ENCODE measurements at regions not wholly inside any gene's neighbourhood (a gene's known extent, or its start where the extent isn't known, plus 50 kb on each side); places are given as distances from the start of the nearest gene placed in this dataset.

DNA sequence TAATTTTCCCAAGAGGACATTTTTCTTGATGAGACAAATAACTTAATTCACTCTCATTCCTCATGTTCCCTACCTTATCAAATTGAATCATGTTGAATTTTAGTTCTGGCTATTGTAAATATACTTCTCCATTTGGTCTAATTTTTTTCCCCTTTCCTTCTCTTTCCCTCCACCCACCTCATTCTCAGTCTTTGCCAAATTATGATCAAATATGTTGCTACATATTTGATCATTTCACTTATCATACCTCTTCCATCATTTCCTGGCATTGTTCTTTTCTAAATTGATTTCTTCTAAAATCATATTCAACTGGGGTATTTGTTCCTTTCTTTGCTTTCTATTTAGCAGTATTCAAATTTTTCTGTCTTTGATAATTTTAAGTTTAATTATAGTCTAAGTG, 52.3 kb downstream of the HDGFL1 start:
- intact Hi-C loops (cut with DNase I) = no loop called here
- no peak for DNase-seq

- intact Hi-C loops (cut with DNase I) = no loop called here
- no peak for DNase-seq
Measured at GRCh38 chr6:22622351-22622750, 53.0 kb downstream of the HDGFL1 start.

- intact Hi-C loops (cut with DNase I) = no loop called here
- no peak for DNase-seq
Measured at GRCh38 chr6:22622813-22623212, 53.4 kb downstream of the HDGFL1 start.

- no peak for DNase-seq
- intact Hi-C loops (cut with DNase I) = no loop called here
Measured at GRCh38 chr6:22627644-22628043, 58.3 kb downstream of the HDGFL1 start.

DNA sequence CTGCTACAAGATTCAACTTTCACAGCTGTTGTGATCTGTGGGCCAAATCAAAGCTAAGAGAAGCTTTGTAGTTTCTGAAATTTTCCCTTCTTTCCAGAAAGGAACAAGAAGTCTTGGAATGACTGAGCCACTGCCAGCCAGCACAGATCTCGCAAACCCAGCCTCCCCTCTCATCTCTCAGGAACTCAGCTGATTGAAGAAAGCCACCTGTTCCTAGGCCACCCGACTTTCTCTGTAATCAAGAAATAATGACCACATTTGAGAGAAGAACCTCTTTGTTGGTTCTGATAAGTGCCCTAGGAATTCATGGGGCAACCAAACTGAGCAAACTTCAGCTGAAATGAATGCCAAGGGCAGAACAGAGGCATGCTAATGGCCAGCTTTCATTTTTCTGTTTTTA, 61.7 kb downstream of the HDGFL1 start:
- intact Hi-C loops (cut with DNase I) = no loop called here
- no peak for DNase-seq

GRCh38 chr6:22632581-22633145, 63.3 kb downstream of the HDGFL1 start:
- no peak for DNase-seq
- intact Hi-C loops (cut with DNase I) = no loop called here

- intact Hi-C loops (cut with DNase I) = no loop called here
Measured at GRCh38 chr6:22636452-22636851, 67.1 kb downstream of the HDGFL1 start.

GRCh38 chr6:22637782-22638181, 68.4 kb downstream of the HDGFL1 start:
- no peak for DNase-seq
- intact Hi-C loops (cut with DNase I) = no loop called here

More at GRCh38 chr6:22636452-22636851, 67.1 kb downstream of the HDGFL1 start:
- no peak for DNase-seq

DNA sequence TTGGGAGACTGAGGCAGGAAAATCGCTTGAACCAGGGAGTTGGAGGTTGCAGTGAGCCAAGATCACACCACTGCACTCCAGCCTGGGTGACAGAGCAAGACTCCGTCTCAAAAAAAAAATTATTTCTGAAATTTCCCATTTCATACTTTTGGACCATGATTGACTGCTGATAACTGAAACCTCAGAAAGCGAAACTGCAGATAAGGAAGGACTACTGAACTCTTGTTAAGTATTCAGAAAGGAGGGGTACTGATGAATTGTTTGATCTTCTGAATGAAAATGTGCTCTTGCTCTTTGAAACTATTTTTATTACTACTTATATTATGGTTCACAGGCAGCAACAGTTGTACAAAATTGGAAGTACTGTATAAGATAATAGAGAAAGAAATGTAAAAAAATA, 69.0 kb downstream of the HDGFL1 start:
- no peak for DNase-seq
- intact Hi-C loops (cut with DNase I) = no loop called here

DNA sequence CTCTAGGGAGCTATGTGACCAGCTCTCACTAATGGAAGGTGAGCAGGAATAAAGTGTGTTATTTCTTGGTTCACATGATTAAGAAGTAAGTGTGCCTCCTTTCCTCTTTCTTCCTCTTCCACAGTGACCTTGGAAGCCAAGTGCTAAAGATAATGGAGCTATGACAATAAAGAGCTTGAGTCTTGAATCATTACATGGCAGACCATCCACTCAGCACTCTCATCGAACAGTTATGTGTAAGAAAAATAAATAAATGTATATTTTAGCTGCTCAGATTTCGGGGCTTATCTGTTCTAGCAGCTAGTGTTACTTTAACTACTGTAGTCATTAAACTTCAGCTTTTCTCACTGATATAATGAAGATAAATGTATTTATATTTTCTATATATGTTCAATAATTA, 72.9 kb downstream of the HDGFL1 start:
- intact Hi-C loops (cut with DNase I) = no loop called here
- no peak for DNase-seq

DNA sequence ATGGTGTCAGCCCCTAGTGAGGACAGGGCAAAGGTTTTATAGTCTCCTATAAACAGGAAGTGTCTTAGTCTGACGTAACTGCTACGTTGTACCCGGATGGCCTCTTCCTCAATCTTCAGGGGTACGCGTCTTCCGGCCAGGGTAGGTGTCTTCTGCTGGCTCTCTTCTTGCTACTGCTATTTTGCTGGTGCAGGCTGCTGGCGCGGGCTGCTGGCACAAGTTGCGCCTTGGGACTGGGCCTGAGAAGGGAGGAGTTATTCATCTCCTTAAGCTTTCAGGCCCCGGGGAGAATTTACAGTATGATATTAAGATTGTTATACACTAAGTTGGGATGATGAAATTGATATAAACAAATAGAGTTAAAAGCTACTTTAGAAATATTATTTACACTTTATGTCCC, 74.4 kb downstream of the HDGFL1 start:
- intact Hi-C loops (cut with DNase I) = no loop called here

DNA sequence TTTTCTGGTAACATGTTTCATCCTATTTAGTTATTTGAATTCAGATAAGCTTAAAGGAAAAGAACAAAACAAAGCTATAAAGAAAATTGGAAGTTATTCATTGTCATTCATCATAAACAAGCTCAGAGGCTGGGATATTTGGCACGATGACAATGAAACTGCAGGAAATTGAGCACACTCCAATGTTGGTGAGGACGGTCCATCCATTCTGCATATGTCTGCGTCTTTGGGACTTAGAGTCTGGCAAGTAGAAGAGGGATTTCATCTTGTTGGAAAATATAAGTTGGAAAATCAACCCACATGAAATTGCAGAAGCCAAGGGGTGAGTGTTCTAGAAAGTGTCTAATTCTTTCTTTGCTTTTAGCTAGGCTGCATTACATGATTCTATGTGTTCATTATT, 78.4 kb downstream of the HDGFL1 start:
- no peak for DNase-seq

More for the DNA sequence above, 74.4 kb downstream of the HDGFL1 start:
- no peak for DNase-seq

GRCh38 chr6:22651731-22652130, 82.4 kb downstream of the HDGFL1 start:
- intact Hi-C loops (cut with DNase I) = loop anchor here (5.0 kb wide), 1 partner anchor 81 kb away; no protein-coding TSS in a partner anchor

More for the DNA sequence above, 78.4 kb downstream of the HDGFL1 start:
- intact Hi-C loops (cut with DNase I) = no loop called here

GRCh38 chr6:22653980-22654610, 84.7 kb downstream of the HDGFL1 start:
- peak in 1 of 42 donors; percentile 32 for DNase-seq
- intact Hi-C loops (cut with DNase I) = loop anchor here (5.0 kb wide), 1 partner anchor 78 kb away; no protein-coding TSS in a partner anchor

More at GRCh38 chr6:22651731-22652130, 82.4 kb downstream of the HDGFL1 start:
- peak in 1 of 42 donors; percentile 5 for DNase-seq

GRCh38 chr6:22656706-22657351, 87.5 kb downstream of the HDGFL1 start:
- no peak for DNase-seq
- intact Hi-C loops (cut with DNase I) = no loop called here

DNA sequence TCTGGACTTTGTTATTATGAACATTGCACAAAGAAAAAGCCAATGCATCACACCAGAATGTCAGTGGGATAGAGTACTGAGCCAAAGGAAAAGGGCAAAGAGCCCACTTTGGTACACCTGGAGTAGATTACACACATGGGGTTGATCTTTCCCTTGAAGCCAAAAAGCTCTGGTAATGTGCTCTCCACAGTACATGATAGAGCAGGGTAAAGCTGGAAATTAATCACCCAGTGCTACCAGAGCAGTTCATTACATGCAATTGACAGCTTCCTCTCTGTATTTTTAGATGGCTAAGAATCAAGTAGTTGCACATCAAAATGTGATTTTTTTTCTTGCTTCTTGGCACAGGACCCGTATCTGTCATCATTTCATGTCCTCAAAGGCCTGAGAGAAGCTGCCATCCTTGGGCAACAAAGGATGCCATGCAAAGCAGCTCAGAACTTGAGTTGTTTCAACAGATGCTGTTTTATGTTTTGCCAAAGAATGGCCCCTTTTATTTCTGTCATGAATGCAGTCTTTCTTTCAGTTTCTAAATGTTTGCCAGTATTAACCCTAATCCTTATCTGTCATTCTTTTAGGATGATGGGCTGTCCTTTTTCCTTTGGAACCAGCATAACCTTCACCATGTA, 88.1 kb downstream of the HDGFL1 start:
- intact Hi-C loops (cut with DNase I) = no loop called here
- peak in 41 of 42 donors; percentile 40 to 89 (median 72) for DNase-seq

DNA sequence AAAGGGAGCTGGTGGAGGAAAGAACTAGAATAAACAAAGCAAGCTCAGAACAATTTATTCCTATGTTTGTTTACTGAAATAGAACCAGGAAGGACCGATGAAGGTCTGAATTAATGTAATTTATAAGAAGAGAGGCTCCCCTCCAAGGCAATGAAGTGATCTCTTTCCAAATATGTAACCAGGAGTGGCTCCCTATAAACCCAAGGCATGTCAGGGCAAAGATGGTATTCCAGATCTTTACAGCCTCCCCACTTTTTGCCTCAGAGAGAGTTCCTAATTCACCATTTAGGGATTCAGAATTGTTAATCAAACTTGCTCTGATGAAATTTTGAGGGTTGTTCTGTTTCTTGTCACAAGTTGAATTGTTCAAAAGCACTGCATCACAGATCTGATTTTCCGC, 88.8 kb downstream of the HDGFL1 start:
- no peak for DNase-seq
- intact Hi-C loops (cut with DNase I) = no loop called here

DNA sequence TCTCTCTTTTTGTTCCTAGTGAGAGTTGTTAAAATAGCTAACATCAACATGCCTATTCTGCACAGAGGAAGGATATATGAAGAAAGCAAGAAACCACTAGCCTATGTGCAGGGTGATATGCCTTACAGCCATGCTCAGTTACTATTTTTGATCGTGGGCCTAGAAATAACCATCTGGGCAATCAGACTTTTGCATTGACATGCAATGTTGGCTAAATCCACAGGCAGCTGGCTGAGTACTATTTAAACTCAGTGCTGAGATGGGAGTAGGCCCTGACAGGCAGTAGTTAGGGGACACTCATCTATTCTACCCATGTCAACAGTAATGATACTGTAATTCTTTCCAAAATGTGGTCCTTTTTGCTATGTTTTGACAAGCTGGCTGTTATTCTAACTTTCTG, 89.6 kb downstream of the HDGFL1 start:
- DNase-seq = peak in 1 of 42 donors; percentile 15
- intact Hi-C loops (cut with DNase I) = no loop called here

GRCh38 chr6:22664968-22665367, 95.6 kb downstream of the HDGFL1 start:
- intact Hi-C loops (cut with DNase I) = no loop called here
- DNase-seq = no peak

DNA sequence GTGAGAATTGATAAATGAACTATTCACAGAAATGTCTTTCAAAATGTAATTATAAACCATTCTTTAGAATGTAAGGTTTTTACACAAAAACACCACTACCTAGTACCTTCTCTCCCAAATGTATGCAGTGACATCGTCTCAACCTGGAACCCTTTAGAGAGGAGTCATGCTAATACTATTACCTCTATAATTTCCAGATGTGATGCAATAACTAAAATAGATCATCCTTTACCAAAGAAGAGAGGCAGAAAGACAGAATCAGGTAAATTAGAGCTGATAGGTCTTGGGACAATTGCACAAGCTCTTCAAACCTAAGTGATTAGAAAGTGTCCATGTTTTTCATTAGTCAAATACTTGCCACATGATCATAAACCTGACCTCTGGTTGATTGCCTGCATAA, 96.7 kb downstream of the HDGFL1 start:
- intact Hi-C loops (cut with DNase I) = no loop called here
- DNase-seq = no peak

Data from head of caudate nucleus (tissue), 42 donors.